K562 (cell line): ENCODE measurements at regions not wholly inside any gene's neighbourhood (a gene's known extent, or its start where the extent isn't known, plus 50 kb on each side); places are given as distances from the start of the nearest gene placed in this dataset.

ENCODE experiments used
- ATAC-seq: fragments of 200-7000 bp; cut with Tn5 transposase; 3 replicates; pipeline ENCODE4 v1.9.1; 2020; ENCODE audit warnings: moderate library complexity
- BruUV-seq: library from RNA; stranded (reverse); fragments of 400-500 nt; replicated peaks from 2 replicates; lab custom pipeline; 2021; lab: Mats Ljungman, UMichigan
- CTCF ChIA-PET: fragments of 300-600 bp; formaldehyde crosslinking; extraction: SDS; loops from one replicate; lab custom pipeline; 2021; ENCODE audit warnings: low intra/inter-chr PET ratio; lab: Yijun Ruan, JAX
- POLR2A ChIA-PET: fragments of 300-600, 350-650 bp; sonication (Branson Sonifier 250); formaldehyde crosslinking; extraction: SDS; loops from one replicate; lab custom pipeline; 2021; ENCODE audit warnings: antibody characterized with exemption, inconsistent platforms; lab: Yijun Ruan, JAX
- DNase-seq, 4 experiments: peaks; one replicate each; pipeline versions ENCODE4 v3.0.0 to v3.0.0-alpha.2; 2011 to 2018; ENCODE audit warnings: low spot score in 3 of 4, mixed read lengths in 3 of 4; ENCODE audit errors: extremely low read depth in 1 of 4
- FAIRE-seq: peaks from 2 replicates; lab custom pipeline; 2011; peaks lifted over from hg19 to GRCh38; lab: Jason Lieb, UNC
- H2AFZ ChIP-seq: 2 replicates; pipeline ENCODE4 v1.6.0; 2011; ENCODE audit warnings: low read depth, low read length, control low read depth, inconsistent platforms
- H3K27ac ChIP-seq: fragments of 200-600 bp; 3 replicates; pipeline ENCODE4 v1.8.0; 2011; ENCODE audit warnings: low read depth, mild to moderate bottlenecking, control low read depth, inconsistent platforms, low read length, moderate library complexity, mixed read lengths; ENCODE audit errors: extremely low read depth
- H3K27me3 ChIP-seq, 2 experiments: fragments of 300-600 bp in 1 of 2; 2 replicates in 1 of 2; 3 replicates in 1 of 2; pipeline versions ENCODE4 v1.6.0 to v1.8.0; 2011; ENCODE audit warnings: inconsistent platforms in 2 of 2, low read length in 2 of 2, mild to moderate bottlenecking in 1 of 2, mixed read lengths in 1 of 2, moderate library complexity in 1 of 2; ENCODE audit not compliant: control insufficient read depth in 2 of 2, insufficient read depth in 2 of 2
- H3K36me3 ChIP-seq: fragments of 300-600 bp; 3 replicates; pipeline ENCODE4 v1.8.0; 2011; ENCODE audit warnings: mild to moderate bottlenecking, low read length, inconsistent platforms; ENCODE audit not compliant: control insufficient read depth, insufficient read depth
- H3K4me1 ChIP-seq, 2 experiments: fragments of 200-600 bp in 1 of 2; replicated peaks in 1 of 2; 2 replicates in 1 of 2; 3 replicates in 1 of 2; pipeline versions ENCODE4 v1.5.1 to v1.8.0; 2011; ENCODE audit warnings: inconsistent platforms in 2 of 2, low read length in 2 of 2, mild to moderate bottlenecking in 1 of 2, mixed read lengths in 1 of 2, moderate library complexity in 1 of 2; ENCODE audit not compliant: control insufficient read depth in 2 of 2, insufficient read depth in 2 of 2
- H3K4me2 ChIP-seq: 2 replicates; pipeline ENCODE4 v1.6.1; 2011; ENCODE audit warnings: low read length, control low read depth, inconsistent platforms, mixed read lengths; ENCODE audit not compliant: insufficient read depth
- H3K4me3 ChIP-seq: fragments of 200-600 bp; sonication (generic), shearing (Covaris generic); 2 replicates; pipeline ENCODE4 v1.5.1; 2016; ENCODE audit warnings: control low read depth, inconsistent platforms
- H3K79me2 ChIP-seq: fragments of 200-600 bp; 3 replicates; pipeline ENCODE4 v1.8.0; 2011; ENCODE audit warnings: low read length, inconsistent platforms; ENCODE audit not compliant: control insufficient read depth, insufficient read depth
- H3K9ac ChIP-seq, 2 experiments: 2 replicates each; pipeline versions ENCODE4 v1.6.0 to v1.6.1; 2011; ENCODE audit warnings: low read depth in 2 of 2, low read length in 2 of 2, control low read depth in 1 of 2, inconsistent platforms in 1 of 2, mild to moderate bottlenecking in 1 of 2, mixed read lengths in 1 of 2; ENCODE audit not compliant: insufficient read depth in 1 of 2
- H3K9me1 ChIP-seq: one replicate; pipeline ENCODE4 v1.6.0; 2011; ENCODE audit warnings: inconsistent platforms, mild to moderate bottlenecking, low read length, moderate library complexity; ENCODE audit not compliant: control insufficient read depth, insufficient read depth
- H3K9me3 ChIP-seq: replicated peaks from 2 replicates; pipeline ENCODE4 v1.5.1; 2011; ENCODE audit warnings: low read depth, low read length, inconsistent platforms; ENCODE audit not compliant: control insufficient read depth, insufficient read depth
- H4K20me1 ChIP-seq: replicated peaks from 2 replicates; pipeline ENCODE4 v1.6.1; 2011; ENCODE audit warnings: low read length, inconsistent platforms, mixed read lengths; ENCODE audit not compliant: control insufficient read depth, insufficient read depth
- WGBS: fragments of 100-300 bp; shearing (Covaris generic); methylation state at CpG from one replicate; pipeline ENCODE4 v1.1.6; 2016; ENCODE audit warnings: low coverage, mixed read lengths; ENCODE audit not compliant: insufficient coverage; ENCODE audit errors: missing lambda C conversion rate; 5-methylcytosine and 5-hydroxymethylcytosine counted together
- in situ Hi-C: fragments of 300-500 bp; cut with MboI; formaldehyde crosslinking; loops from 4 replicates; pipeline ENCODE4 v1.15.0; 2018; ENCODE audit warnings: inconsistent platforms, mixed read lengths
- intact Hi-C: fragments of 100-400 bp; cut with micrococcal nuclease; formaldehyde crosslinking; loops from 2 replicates; pipeline ENCODE4 v1.14.2; 2022
- TF ChIP-seq, protein P1 (sequence below): fragments of 250-450 bp; sonication (Bioruptor Pico); IDR thresholded peaks from 2 replicates; pipeline ENCODE4 v1.8.0; 2022; ENCODE audit warnings: inconsistent platforms, mild to moderate bottlenecking, moderate library complexity, borderline replicate concordance

DNA sequence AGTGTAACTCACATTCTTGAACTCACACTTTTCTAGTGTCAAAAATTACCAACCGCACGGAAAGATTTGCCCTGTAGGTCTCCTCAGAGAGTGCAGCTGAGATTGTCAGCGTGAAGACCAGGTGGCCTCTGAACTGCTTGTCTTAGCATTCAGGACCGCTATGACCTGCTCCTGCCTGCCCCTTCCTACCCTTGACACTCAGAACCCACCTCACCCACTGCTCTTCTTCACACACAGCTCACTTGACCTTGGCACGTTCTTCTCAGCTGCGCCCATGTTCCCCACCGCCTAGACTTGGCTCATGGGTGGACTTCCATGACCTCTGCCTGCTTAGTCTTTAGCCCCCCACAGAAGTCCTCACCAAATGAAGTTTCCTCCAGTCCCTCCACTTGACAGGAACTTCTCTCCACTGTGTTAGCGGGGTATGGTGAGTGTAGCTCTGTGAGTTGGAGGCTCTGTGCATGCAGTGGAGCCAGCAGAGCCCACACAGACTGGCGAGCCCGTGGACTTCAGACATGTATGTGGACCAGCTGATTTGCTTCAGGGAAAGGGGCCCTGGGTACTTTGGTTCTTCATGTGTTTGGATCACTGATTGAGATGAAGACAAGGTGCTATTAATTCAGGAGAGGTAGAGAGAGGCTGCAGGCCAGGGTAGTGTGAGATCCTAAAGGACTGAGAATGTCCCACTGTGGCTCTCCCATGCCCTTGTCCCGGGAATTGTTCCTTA lies 221.3 kb downstream of the OPA1 start:
- no peaks in the 10 kb centered on the region for H3K27me3 ChIP-seq
- CTCF ChIA-PET: interaction anchor here (0.6 kb wide), 1 partner anchor 589 kb away, joined by 4 read pairs; no protein-coding TSS in a partner anchor
- H3K9me1 ChIP-seq: no peaks in the 10 kb centered on the region
- WGBS: 65% methylated on average over 11 of the region's 11 CpGs
- DNase-seq (no peak), ATAC-seq (no peak), FAIRE-seq (no peak)
- peak overlapping the region in 1 of 2 experiments; percentile 47; a peak in 1 of 4 replicates for H3K9ac ChIP-seq
- H4K20me1 ChIP-seq: no peaks in the 10 kb centered on the region
- peaks cover 9 to 10% of the 10 kb centered on the region in 2 experiments; a peak in 4 of 5 replicates for H3K4me1 ChIP-seq
- POLR2A ChIA-PET: interaction anchor here (0.9 to 1.2 kb wide), 2 partner anchors 13 to 317 kb away, joined by 3 to 4 read pairs; no protein-coding TSS in a partner anchor
- intact Hi-C loops (no loop called here), in situ Hi-C loops (no loop called here)
- H2AFZ ChIP-seq: no peak overlapping the region
- H3K4me2 ChIP-seq: no peak overlapping the region
- TF ChIP-seq, protein P1, sequence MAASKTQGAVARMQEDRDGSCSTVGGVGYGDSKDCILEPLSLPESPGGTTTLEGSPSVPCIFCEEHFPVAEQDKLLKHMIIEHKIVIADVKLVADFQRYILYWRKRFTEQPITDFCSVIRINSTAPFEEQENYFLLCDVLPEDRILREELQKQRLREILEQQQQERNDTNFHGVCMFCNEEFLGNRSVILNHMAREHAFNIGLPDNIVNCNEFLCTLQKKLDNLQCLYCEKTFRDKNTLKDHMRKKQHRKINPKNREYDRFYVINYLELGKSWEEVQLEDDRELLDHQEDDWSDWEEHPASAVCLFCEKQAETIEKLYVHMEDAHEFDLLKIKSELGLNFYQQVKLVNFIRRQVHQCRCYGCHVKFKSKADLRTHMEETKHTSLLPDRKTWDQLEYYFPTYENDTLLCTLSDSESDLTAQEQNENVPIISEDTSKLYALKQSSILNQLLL: no peak
- H3K79me2 ChIP-seq: no peaks in the 10 kb centered on the region
- BruUV-seq: no TSS peak
- no peak overlapping the region for H3K27ac ChIP-seq
- no peaks in the 10 kb centered on the region for H3K9me3 ChIP-seq
- no peaks in the 10 kb centered on the region for H3K36me3 ChIP-seq
- H3K4me3 ChIP-seq: no peak overlapping the region
